ENCODE measurements at regions not wholly inside any gene's neighbourhood (a gene's known extent, or its start where the extent isn't known, plus 50 kb on each side); places are given as distances from the start of the nearest gene placed in this dataset.
"Not testable (repeated sequence)": the region's sequence is repeated elsewhere in the genome, so short reads cannot be mapped to it uniquely, and the experiment has no call there.

DNA sequence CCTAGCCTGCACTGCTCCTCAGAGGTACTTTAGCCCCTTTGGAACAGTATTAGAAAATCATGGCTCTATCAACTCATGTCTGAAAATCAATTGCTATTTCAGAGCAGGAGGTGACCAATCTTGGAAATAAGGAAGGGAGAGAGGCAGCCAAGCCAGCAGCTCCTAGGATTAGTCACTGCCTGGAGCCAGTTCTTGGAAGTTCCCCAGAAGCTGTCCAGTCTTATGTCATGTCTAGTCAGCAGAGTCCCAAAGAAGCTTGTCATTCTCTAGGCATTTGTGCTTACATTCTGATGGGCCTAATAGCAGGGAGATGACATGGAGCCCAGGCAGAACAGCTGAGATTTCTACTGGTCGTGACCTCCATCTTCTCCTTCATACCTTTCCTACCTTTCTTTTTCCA is 76.1 kb upstream of the PRSS12 start:
- H3K9me2 ChIP-seq (ENCODE audit: insufficient read depth); H4K20me1 ChIP-seq (ENCODE audit: insufficient read depth); BruUV-seq (replicated peaks); H3K79me2 ChIP-seq (ENCODE audit: low read depth); DNase-seq; H2AFZ ChIP-seq; H3K4me2 ChIP-seq; POLR2A ChIA-PET (ENCODE audit: unreplicated experiment); H3K4me1 ChIP-seq (replicated peaks; ENCODE audit: insufficient read depth); intact Hi-C loops (cut with micrococcal nuclease; ENCODE audit: unreplicated experiment); H3K27me3 ChIP-seq (ENCODE audit: insufficient read depth, low read depth); H3K9me3 ChIP-seq (ENCODE audit: insufficient read depth, low read depth); H3K36me3 ChIP-seq (ENCODE audit: low read depth); H3F3A ChIP-seq (ENCODE audit: insufficient read depth, low read depth); H3K4me3 ChIP-seq; H3K27ac ChIP-seq; CTCF ChIA-PET: not testable (repeated sequence)

DNA sequence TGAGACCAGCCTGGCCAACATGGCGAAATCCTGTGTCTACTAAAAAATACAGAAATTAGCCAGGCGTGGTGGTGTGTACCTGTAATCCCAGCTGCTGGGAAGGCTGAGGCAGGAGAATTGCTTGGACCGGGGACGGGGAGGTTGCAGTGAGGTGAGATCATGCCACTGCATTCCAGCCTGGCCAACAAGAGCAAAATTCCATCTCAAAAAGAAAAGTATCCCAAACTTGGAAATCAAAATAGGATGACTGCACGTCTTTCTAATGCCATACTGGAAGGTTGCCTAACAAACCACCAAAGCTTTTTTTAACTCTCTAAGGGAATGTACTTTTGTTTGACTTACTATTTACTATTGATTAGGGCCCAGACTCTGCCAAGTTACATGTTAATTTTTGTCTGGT is 79.6 kb upstream of the PRSS12 start:
- intact Hi-C loops (cut with micrococcal nuclease; ENCODE audit: unreplicated experiment); POLR2A ChIA-PET (ENCODE audit: unreplicated experiment): not testable (repeated sequence)

DNA sequence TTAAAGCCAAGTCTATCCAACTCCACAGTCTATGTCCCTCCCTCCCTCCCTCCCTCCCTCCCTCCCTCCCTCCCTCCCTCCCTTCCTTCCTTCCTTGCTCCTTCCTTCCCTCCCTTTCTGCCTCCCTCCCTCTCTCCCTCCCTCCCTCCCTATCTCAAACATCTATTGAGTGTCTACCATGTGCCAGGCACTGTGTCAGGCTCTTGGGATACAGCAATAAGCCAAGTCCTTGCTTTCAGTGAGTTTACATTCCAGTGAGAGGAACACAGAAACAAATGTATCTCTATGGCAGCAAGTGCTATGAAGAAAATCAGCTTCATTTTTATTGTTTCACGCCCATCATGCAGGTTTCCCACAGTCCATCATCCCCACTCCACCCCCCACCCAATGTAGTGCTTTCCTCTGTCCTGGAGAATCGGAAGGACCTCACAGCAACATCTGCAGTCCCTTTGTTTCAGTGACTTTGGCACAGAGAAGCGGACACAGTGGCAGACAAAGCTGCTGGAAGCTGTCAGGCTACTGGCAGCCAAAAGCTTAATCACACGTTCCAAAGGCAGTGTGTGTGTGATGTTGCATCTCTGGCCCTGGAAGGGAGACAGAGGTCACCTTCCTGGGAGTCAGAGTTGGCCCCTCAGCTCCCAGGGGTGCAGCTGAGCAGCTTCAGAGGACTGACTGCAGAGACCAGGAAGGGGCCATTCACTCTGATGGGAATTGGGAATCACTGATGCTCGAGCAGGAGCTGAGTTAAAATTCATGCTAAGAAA is 81.0 kb upstream of the PRSS12 start:
- H3K4me3 ChIP-seq; H3K79me2 ChIP-seq (ENCODE audit: low read depth); H4K20me1 ChIP-seq (ENCODE audit: insufficient read depth); H3K9me2 ChIP-seq (ENCODE audit: insufficient read depth); intact Hi-C loops (cut with micrococcal nuclease; ENCODE audit: unreplicated experiment); DNase-seq; BruUV-seq (replicated peaks); CTCF ChIA-PET; H3K9me3 ChIP-seq (ENCODE audit: insufficient read depth, low read depth); H3F3A ChIP-seq (ENCODE audit: insufficient read depth, low read depth); POLR2A ChIA-PET (ENCODE audit: unreplicated experiment); H2AFZ ChIP-seq; H3K27me3 ChIP-seq (ENCODE audit: insufficient read depth, low read depth); H3K4me2 ChIP-seq; H3K27ac ChIP-seq; H3K4me1 ChIP-seq (replicated peaks; ENCODE audit: insufficient read depth); H3K36me3 ChIP-seq (ENCODE audit: low read depth): not testable (repeated sequence)

More for the DNA sequence above, 79.6 kb upstream of the PRSS12 start:
- H2AFZ ChIP-seq; H3K36me3 ChIP-seq (ENCODE audit: low read depth); BruUV-seq (replicated peaks); DNase-seq; CTCF ChIA-PET; H3K4me2 ChIP-seq; H3K27me3 ChIP-seq (ENCODE audit: insufficient read depth, low read depth); H3K27ac ChIP-seq; H4K20me1 ChIP-seq (ENCODE audit: insufficient read depth); H3F3A ChIP-seq (ENCODE audit: insufficient read depth, low read depth); H3K9me2 ChIP-seq (ENCODE audit: insufficient read depth); H3K4me3 ChIP-seq; H3K4me1 ChIP-seq (replicated peaks; ENCODE audit: insufficient read depth); H3K79me2 ChIP-seq (ENCODE audit: low read depth); H3K9me3 ChIP-seq (ENCODE audit: insufficient read depth, low read depth): not testable (repeated sequence)

DNA sequence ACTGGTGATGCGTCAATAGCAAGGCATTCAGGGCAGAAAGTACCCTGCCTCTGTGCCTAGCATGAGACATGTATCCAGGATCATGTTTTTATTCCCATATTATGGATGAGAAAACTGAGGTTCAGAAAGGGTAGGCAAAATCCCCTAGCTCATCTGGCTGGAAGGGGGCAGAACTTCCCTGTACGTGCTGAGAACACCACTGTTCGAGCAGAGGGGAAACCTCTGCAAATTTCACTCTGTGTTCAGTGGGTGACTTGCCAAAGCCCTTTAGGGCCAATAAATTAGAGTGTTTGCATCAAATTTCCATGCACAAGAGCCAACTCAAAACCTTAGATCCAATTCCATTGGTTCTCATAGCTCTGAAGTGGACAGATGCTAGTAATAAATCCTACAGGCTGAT is 82.6 kb upstream of the PRSS12 start:
- BruUV-seq (replicated peaks); H2AFZ ChIP-seq; H3K4me1 ChIP-seq (replicated peaks; ENCODE audit: insufficient read depth); H3K4me3 ChIP-seq; H3K79me2 ChIP-seq (ENCODE audit: low read depth); H4K20me1 ChIP-seq (ENCODE audit: insufficient read depth); H3K27ac ChIP-seq; H3K4me2 ChIP-seq; DNase-seq; intact Hi-C loops (cut with micrococcal nuclease; ENCODE audit: unreplicated experiment); H3K36me3 ChIP-seq (ENCODE audit: low read depth); H3K27me3 ChIP-seq (ENCODE audit: insufficient read depth, low read depth); CTCF ChIA-PET; POLR2A ChIA-PET (ENCODE audit: unreplicated experiment); H3F3A ChIP-seq (ENCODE audit: insufficient read depth, low read depth); H3K9me3 ChIP-seq (ENCODE audit: insufficient read depth, low read depth); H3K9me2 ChIP-seq (ENCODE audit: insufficient read depth): not testable (repeated sequence)

DNA sequence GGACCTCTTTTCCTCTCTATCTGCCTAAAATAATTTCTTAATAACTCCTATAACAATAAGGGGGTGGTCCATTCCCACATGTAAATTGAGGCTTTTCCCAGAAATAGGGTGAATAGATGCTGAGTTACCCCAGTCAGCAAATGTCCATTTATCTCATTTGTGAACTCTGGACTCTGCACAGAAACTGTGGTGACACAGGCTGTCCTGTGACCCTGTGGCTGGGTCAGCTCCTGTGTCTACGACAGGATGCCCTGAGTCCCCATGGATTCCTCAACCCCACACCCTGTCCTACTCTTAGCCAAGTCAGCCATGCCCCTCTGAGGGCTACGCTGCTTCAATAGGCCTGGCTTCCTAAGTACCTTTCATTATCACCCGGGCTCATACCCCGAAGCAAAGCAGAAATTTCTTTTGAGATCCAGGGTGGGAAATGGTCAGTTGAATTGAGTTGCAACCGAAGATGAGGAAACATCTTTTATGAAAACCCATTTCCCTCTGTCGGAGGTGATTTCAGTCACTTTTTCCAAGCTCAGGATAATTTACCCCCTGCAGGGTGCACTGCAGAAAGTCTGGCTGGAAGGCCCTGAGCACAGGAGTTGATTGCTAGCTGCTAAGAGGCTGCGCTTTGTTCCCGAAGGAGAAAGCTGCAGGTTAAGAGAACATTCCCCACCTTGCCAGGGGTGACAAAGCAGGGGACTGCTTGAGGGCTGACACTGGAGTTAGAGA is 89.5 kb upstream of the PRSS12 start:
- DNase-seq; H3K9me2 ChIP-seq (ENCODE audit: insufficient read depth); H4K20me1 ChIP-seq (ENCODE audit: insufficient read depth); H3K27ac ChIP-seq; intact Hi-C loops (cut with micrococcal nuclease; ENCODE audit: unreplicated experiment); H3K79me2 ChIP-seq (ENCODE audit: low read depth); CTCF ChIA-PET; POLR2A ChIA-PET (ENCODE audit: unreplicated experiment); H3K4me1 ChIP-seq (replicated peaks; ENCODE audit: insufficient read depth); H3K9me3 ChIP-seq (ENCODE audit: insufficient read depth, low read depth); H2AFZ ChIP-seq; BruUV-seq (replicated peaks); H3K27me3 ChIP-seq (ENCODE audit: insufficient read depth, low read depth); H3F3A ChIP-seq (ENCODE audit: insufficient read depth, low read depth); H3K36me3 ChIP-seq (ENCODE audit: low read depth); H3K4me2 ChIP-seq; H3K4me3 ChIP-seq: not testable (repeated sequence)

DNA sequence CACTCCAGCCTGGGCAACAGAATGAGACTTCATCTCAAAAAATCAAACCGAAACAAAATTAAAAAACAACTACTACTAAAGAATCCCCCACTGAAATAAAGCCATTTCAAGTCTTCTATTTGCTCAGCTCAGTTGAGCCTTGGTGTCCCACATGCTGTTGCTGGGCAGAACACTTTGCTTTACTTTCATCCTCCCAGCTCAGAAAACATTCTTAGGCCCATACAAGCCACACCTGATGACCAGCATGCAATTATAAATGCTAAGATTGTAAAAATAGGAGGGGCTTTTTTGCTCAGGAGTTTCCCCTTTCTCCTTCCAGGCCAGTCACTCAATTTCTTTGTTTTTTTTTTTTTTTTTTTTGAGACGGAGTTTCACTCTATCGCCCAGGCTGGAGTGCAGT is 94.6 kb upstream of the PRSS12 start:
- H3K4me1 ChIP-seq (replicated peaks; ENCODE audit: insufficient read depth); POLR2A ChIA-PET (ENCODE audit: unreplicated experiment); H3K36me3 ChIP-seq (ENCODE audit: low read depth); H3K4me3 ChIP-seq; DNase-seq; intact Hi-C loops (cut with micrococcal nuclease; ENCODE audit: unreplicated experiment); H3K27ac ChIP-seq; H4K20me1 ChIP-seq (ENCODE audit: insufficient read depth); H3K79me2 ChIP-seq (ENCODE audit: low read depth); BruUV-seq (replicated peaks); H3K9me2 ChIP-seq (ENCODE audit: insufficient read depth); CTCF ChIA-PET; H2AFZ ChIP-seq; H3K27me3 ChIP-seq (ENCODE audit: insufficient read depth, low read depth); H3K9me3 ChIP-seq (ENCODE audit: insufficient read depth, low read depth); H3K4me2 ChIP-seq; H3F3A ChIP-seq (ENCODE audit: insufficient read depth, low read depth): not testable (repeated sequence)

DNA sequence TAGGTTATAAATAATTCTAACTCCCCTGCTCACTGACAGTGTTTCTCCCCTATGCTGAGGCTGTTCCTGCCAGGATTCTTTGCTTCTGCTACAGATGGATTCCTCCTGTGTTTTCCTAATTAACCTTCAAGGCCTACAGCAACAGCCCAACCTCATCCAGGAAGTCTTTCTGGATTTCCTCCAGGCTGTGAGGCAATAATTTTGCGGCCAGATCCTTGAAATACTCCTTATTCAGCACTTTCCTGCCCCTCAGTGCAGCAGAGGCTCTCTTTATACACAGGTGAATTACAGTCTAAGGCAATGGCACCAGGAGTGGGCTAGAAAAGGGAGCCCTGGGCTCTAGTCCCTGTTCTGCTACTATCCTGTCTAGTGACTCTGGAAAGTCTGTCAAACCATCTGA is 102.1 kb upstream of the PRSS12 start:
- CTCF ChIA-PET; H4K20me1 ChIP-seq (ENCODE audit: insufficient read depth); DNase-seq; H3K27me3 ChIP-seq (ENCODE audit: insufficient read depth, low read depth); H3K4me3 ChIP-seq; H3K79me2 ChIP-seq (ENCODE audit: low read depth); intact Hi-C loops (cut with micrococcal nuclease; ENCODE audit: unreplicated experiment); BruUV-seq (replicated peaks); H3K9me3 ChIP-seq (ENCODE audit: insufficient read depth, low read depth); H3K27ac ChIP-seq; H3F3A ChIP-seq (ENCODE audit: insufficient read depth, low read depth); H3K4me2 ChIP-seq; H2AFZ ChIP-seq; H3K9me2 ChIP-seq (ENCODE audit: insufficient read depth); H3K4me1 ChIP-seq (replicated peaks; ENCODE audit: insufficient read depth); POLR2A ChIA-PET (ENCODE audit: unreplicated experiment); H3K36me3 ChIP-seq (ENCODE audit: low read depth): not testable (repeated sequence)

Data from PC-9 (cell line).